ENCODE measurements at regions not wholly inside any gene's neighbourhood (a gene's known extent, or its start where the extent isn't known, plus 50 kb on each side); places are given as distances from the start of the nearest gene placed in this dataset.
"Not testable (repeated sequence)": the region's sequence is repeated elsewhere in the genome, so short reads cannot be mapped to it uniquely, and the experiment has no call there.

DNA sequence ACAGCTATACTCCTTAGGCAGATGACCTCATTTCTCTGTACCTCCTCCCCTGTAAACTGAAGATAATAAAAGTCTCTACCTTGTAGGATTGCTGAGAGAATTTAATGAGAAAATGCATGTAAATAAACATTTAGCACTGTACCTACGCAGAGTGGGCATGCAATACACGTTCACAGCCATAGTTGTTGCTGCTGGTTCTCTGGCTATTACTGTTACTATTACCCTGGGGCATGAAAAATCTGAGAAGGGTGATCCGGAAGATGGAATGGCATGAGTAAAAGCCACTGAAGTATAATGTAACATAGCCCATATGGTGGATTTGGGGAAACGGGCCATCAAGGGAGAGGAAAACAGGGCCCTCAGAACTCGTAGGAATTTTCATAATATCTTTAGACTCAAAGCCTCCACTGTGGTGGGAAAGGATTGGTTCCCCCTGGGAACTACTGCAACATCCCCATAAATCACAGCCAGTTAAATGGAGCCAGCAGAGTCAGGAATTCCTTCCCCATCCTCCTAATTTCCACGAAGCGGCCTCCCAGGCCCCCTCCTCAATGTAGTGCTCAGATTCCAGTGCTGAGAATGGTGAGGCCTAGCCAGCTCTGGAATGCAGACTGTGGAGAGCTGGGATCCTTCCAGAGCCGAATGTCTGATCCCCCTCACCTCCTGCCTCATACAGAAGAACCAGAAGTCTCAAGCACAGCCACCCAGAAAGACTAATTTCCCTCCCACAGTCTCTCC lies 205.3 kb downstream of the MN1 start:
- no peak for DNase-seq (ENCODE audit: low read depth)

DNA sequence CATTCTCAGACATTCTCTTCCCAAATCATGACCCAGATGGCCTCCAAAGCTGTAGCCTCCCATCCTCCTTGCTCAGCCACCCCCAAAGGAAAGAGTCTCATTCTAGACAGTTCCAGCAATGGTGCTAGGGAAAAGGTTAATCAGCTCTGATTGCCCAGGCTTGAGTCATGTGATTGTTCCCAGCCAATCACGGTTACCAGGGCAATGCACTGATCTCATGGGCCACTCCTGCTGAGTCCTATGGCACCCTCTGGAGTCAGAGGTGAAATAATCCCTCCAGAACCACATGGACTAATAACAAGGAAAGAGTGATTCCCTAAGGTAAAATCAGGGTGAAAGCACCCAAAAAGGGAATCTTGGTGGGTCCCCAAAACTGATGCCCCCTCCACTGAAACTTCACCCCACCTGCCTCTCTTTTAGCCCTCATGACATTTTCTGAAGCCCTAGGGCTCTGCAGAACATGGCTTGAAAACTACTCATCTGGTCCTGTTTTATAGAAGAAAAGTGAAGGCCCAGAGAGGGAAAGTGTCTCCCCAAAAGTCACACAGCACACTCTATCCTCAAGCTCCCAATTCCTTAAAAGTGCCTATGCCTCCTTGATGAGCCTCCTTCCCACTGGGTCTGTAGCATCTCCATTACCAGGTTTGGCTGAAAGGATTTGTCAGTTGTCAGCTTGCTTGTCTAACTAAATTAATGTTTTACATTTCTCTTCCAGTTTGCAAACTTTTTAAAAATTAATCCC lies 203.7 kb downstream of the MN1 start:
- no peak for DNase-seq (ENCODE audit: low read depth)

DNA sequence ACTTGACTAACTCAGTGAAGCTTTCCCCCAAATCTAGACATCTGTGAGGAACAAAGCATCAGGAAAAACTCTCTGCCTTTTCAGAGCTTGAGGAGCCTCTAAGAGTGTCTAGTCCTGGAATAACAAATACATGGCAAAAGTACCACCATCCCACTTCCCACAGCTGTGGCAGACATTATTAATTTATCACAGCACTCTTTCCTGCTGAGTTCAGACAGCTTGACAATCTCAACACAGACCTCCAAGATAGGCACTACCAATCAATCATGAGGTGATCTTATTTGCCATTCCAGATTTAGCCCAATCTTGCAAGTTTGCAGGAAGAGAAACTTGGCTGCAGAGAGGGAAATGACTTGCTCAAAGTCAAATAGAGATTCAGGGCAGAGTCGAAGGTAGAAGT lies 202.8 kb downstream of the MN1 start:
- DNase-seq (ENCODE audit: low read depth): no peak

DNA sequence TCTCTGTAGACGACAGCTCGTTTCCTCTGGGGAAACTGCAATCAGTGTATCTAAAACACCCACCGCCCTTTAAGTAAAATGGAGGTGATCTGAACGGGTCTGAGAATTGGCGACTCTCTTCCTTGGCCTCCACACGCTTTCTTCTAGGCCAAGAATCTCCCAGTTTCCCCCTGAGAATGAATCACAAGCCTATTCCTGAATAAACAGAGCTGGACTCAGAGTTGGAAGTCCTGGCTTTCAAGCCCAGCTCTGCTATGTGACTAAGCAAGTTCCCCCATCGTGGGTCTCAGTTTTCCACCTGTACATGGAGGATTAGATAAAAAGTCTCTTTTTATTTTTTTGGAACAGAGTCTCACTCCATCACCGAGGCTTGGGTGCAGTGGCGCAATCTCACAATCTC lies 200.4 kb downstream of the MN1 start:
- DNase-seq (ENCODE audit: low read depth): no peak

DNA sequence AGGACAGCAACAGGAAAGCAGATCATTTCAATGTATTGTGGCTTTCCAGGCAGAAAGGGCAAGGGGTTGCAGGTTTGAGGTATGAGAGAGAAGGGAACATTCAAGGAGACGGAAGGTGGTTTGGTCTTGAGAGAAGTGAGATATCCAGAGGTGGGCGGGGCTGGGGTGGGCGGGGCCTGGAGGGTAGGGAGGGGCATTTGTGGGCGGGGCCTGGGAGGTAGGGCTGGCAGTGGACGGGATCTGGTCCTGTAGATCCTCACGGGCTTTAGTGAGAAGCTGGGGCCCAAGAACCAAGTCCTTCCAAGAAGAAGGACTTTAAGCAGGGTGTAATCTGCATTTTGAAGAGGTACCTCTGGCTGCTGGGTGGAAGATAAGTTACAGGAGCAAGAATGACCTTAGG lies 199.2 kb downstream of the MN1 start:
- no peak for DNase-seq (ENCODE audit: low read depth)

DNA sequence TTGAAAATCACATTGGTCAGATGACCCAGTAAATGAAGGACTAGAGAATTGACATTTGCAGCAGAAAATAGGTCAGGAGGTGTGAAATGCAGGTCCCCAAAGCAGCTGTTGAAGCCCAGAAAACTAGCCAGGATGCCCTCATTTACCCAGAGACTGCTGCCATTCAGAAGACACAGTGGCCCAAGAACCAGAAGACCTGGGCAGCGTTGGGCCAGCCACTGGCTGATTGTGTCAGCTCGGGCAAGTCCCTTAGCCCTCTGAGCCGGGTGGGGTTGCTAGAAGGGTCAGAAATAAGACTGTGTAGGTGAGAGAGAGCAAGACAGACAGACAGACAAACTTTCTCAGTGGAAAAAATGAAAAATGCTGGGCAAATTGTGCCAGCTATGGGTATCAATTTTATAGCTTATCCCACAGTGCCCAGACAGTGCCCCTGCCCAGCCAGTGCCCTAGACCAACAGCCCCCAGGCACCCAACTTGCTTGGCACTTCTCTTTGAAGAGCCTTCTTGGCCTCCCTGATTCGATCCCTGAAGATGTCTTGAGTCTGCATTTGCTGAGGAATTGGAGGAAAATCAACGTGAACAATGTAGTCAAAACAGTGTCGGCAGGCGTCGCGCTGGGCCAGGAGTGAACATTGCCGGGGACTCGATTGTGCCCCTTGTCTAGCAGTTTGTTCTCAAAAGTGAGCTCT lies 198.3 kb downstream of the MN1 start:
- DNase-seq (ENCODE audit: low read depth): no peak

DNA sequence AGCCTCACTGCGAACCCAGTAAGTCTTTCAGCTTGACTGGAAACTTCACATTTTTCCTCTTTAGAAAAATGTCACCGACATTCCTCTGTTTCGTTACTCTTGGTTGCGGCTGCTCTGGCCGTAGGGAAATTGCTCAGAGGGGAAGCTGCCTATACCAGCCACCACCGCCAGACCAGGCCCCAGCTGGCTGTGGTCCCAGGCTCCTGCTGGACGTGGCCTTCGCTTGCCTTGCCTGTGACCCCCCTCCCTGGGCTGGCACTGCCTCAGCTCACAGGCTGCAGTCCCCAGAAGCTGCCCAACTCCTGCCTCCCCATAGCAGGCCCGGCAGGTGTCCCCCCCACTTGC lies 197.8 kb downstream of the MN1 start:
- DNase-seq (ENCODE audit: low read depth): no peak

- no peak for DNase-seq (ENCODE audit: low read depth)
Observed at GRCh38 chr22:27605390-27605789, 196.2 kb downstream of the MN1 start.

DNA sequence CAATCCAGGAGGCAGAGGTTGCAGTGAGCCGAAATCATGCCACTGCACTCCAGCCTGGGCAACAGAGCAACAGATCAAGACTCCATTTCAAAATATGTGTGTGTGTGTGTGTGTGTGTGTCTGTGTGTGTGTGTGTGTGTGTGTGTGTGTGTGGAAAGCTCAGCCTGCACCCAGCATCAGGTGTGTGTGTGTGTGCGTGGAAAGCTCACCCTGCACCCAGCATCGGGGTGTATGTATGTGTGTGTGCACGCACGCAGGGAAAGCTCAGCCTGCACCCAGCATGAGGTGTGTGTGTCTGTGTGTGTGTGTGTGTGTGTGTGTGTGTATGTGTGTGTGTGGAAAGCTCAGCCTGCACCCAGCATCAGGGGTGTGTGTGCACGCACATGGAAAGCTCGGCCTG lies 193.8 kb downstream of the MN1 start:
- not testable (repeated sequence) for DNase-seq (ENCODE audit: low read depth)

- DNase-seq (ENCODE audit: low read depth): no peak
Observed at GRCh38 chr22:27609451-27609888, 192.1 kb downstream of the MN1 start.

- DNase-seq (ENCODE audit: low read depth): not testable (repeated sequence)
Observed at GRCh38 chr22:27610164-27610563, 191.4 kb downstream of the MN1 start.

GRCh38 chr22:27610863-27611786 lies 190.4 kb downstream of the MN1 start:
- DNase-seq (ENCODE audit: low read depth): no peak

DNA sequence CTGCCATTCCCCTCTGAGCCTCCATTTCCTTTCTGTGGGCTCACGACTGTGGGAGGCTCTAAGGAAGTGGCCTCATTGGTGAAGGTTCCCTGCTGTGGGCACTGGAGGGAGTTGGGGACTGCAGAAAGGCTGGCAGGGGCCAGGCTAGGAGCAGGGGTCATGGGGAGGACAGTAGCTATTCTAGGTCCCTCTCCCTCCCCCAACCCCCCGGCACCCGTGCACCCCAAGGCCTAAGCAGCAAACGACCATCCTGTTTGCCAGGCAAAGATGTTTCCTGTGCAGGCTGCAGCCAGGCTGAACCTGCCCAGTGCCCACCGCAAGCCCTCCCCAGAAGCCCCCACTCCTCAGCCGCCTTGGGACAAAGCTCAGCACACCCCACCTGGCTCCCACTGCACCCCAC lies 189.4 kb downstream of the MN1 start:
- DNase-seq (ENCODE audit: low read depth): no peak

DNA sequence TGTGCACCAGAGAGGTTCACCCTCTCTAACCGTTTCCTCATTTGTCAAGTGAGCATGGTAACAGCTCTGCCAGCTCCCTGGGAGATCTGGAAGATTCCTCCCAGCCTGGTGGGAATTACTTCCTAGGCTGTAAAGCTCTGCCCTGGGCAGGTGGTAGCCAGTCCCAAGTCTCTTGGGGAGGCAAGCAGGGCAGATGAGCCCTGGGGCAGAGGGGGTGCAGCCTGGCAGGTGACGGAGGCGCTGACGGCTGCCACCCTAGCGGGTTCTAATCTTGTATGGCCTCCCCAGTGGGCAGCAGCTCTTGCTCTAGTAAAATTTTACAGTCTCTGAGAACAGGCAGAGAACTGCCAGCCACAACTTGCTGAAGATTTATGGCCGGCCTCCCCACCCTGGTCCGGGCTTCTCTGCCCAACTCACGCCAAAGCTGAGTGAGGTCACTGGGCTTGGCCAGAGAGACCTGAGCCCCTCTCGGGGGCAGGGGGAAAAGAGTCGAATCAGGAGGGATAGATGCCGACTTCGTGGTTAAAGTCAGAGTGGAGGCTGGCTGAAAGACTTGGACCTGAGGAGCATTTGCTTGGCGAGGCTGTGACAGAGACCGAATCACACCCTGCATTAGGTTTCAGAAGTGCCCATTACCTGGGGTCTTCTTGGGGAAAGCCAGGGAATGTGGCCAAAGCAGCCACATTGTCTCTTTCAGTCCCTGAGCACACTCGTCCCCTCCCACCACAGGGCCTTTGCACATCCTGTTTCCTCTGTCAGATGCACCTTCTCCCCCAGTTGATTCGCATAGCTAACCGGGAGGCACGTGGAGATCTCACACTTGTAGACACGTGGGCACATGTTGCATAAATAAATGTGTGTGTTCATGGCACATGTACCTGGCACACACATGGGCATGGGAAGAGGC lies 188.2 kb downstream of the MN1 start:
- no peak for DNase-seq (ENCODE audit: low read depth)

DNA sequence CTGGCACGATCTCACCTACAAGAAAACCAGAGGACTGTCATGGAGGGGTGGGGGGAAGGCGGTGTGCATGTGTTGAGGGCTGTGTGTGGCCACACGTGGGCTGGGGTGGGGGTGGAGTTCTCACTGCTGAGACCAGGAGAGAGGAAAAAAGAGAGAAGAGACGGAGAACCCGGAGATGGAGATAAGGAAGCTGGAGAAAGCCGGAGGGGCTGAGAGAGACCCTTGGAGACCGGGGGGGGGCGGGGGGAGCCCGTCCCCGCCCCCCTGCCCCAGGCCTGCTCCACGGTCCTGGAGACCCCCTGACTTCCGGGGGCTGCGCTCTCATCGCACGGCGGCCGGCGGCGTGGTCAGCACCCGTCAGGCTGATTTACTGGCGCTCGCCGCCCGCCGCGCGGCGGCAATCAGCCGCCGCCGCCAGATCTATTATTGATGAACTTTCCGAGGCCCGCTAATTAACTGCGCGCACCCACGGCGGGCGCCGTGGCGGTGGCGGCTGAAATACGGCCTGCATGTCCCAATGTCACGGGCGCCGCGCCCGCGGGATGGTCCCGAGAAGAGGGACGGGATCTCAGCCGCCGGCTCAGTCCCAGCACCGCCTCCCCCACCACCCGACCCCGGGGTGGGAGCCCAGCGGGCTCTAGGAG lies 187.4 kb downstream of the MN1 start:
- no peak for DNase-seq (ENCODE audit: low read depth)

DNA sequence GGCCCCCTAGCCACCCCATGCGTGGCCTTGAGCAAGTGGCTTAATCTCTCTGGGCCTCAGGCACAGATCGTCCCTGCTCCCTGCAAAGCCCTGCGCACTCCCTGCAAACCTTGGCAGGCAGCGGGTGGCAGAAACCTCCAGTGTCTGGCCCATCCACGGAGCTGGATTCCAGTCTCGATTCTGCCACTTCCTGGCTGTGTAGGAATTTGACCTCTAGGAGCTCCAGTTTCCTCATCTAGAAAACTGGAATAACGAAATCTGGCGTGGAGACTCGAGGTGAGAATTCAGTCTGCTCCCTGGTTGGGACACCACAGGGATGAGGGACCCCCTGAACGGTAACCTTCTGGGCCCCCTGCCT lies 186.9 kb downstream of the MN1 start:
- no peak for DNase-seq (ENCODE audit: low read depth)

GRCh38 chr22:27615408-27615807 lies 186.1 kb downstream of the MN1 start:
- no peak for DNase-seq (ENCODE audit: low read depth)

DNA sequence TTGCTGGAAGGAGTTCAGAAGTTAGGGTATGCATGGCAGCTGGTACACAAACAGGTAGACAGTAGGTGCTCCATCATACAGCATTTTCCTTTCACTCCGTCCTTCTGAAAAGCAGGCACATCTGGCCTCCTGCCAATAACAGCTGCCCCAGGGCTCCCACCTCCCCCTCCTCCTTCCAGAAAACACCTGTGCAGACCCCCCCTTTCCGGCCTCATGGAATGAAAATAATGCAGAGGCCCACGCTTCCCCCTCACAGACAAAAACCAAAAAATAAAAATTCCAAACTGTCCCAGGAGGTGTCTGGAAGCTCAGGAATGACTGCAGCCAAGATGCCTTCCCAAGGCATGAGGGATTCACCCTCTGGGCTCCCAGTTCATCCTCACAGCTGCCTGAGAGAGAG lies 185.5 kb downstream of the MN1 start:
- no peak for DNase-seq (ENCODE audit: low read depth)

GRCh38 chr22:27617214-27617881 lies 184.2 kb downstream of the MN1 start:
- DNase-seq (ENCODE audit: low read depth): no peak

Data from T follicular helper cell (primary cell).